ENCODE measurements at regions not wholly inside any gene's neighbourhood (a gene's known extent, or its start where the extent isn't known, plus 50 kb on each side); places are given as distances from the start of the nearest gene placed in this dataset.

DNA sequence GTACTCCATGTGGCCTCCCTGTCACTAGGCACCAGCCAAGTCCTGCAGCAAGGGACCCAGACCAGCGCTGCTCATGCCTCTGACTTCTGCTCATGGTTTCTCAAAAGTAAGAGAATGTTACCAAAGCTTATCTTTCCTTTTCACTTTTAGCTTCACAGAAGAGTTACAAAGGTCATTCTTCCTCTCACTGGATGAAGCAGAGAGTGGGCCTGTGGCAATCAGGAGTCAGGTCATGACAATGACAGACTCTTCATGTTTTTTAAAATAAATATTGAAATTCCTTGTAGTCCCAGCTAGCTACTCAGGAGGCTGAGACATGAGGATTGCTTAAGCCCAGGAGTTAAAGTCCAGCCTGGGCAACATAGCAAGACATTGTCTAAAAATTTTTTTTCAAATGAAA lies 126.1 kb downstream of the OSR1 start:
- TF ChIP-seq, protein P1, sequence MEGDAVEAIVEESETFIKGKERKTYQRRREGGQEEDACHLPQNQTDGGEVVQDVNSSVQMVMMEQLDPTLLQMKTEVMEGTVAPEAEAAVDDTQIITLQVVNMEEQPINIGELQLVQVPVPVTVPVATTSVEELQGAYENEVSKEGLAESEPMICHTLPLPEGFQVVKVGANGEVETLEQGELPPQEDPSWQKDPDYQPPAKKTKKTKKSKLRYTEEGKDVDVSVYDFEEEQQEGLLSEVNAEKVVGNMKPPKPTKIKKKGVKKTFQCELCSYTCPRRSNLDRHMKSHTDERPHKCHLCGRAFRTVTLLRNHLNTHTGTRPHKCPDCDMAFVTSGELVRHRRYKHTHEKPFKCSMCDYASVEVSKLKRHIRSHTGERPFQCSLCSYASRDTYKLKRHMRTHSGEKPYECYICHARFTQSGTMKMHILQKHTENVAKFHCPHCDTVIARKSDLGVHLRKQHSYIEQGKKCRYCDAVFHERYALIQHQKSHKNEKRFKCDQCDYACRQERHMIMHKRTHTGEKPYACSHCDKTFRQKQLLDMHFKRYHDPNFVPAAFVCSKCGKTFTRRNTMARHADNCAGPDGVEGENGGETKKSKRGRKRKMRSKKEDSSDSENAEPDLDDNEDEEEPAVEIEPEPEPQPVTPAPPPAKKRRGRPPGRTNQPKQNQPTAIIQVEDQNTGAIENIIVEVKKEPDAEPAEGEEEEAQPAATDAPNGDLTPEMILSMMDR (conservative IDR thresholded peaks at IDR 0.05; ENCODE audit: low read depth, low read length) = no peak
- no peak for TF ChIP-seq EZH2 (IDR thresholded peaks at IDR 0.05; ENCODE audit: low read length, unreplicated experiment)
- TF ChIP-seq EZH2phosphoT487 (IDR thresholded peaks at IDR 0.05; ENCODE audit: borderline replicate concordance, low read length) = no peak
